Activated naive CD4-positive, alpha-beta T cell treated with anti-CD3 and anti-CD28 coated beads, Interleukin-2, amount 50 U/mL, for 24 hours (primary cell): ENCODE measurements at regions not wholly inside any gene's neighbourhood (a gene's known extent, or its start where the extent isn't known, plus 50 kb on each side); places are given as distances from the start of the nearest gene placed in this dataset.
"Not testable (repeated sequence)": the region's sequence is repeated elsewhere in the genome, so short reads cannot be mapped to it uniquely, and the experiment has no call there.

Source experiments
- H3K27ac Mint-ChIP-seq: one replicate; pipeline ENCODE4 v1.8.0; 2021; ENCODE audit warnings: mild to moderate bottlenecking, mixed read lengths
- H3K27me3 Mint-ChIP-seq: one replicate; pipeline ENCODE4 v1.8.0; 2021; ENCODE audit warnings: mixed read lengths
- H3K36me3 Mint-ChIP-seq: one replicate; pipeline ENCODE4 v1.8.0; 2021; ENCODE audit warnings: mixed read lengths
- H3K4me1 Mint-ChIP-seq: one replicate; pipeline ENCODE4 v1.8.0; 2021; ENCODE audit warnings: mixed read lengths
- H3K4me3 Mint-ChIP-seq: one replicate; pipeline ENCODE4 v1.8.0; 2021; ENCODE audit warnings: mild to moderate bottlenecking, mixed read lengths
- H3K9me3 Mint-ChIP-seq: one replicate; pipeline ENCODE4 v1.8.0; 2021; ENCODE audit warnings: mixed read lengths

DNA sequence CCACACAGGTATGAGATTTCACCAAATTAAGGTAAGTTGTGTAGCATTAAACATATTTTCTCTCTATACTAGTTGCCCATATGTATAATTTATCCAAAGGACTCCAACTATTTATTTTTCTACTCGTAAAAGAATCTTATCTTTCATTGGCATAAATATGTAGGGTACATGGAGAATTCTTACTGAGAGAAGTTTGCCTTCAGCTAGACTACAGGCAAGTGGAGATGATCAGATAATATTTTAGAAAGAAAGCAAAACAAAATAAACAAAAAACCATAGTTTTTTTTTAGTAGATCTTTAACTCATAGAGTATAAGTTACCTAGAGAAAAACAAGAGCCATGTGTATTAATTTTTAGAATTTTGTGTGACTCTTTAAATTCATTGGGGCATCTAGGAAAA, 743.1 kb upstream of the ARRDC3 start:
- no peaks in the 10 kb centered on the region for H3K27me3 Mint-ChIP-seq
- no peaks in the 10 kb centered on the region for H3K36me3 Mint-ChIP-seq
- H3K4me3 Mint-ChIP-seq: no peak overlapping the region
- H3K4me1 Mint-ChIP-seq: no peaks in the 10 kb centered on the region
- H3K9me3 Mint-ChIP-seq: no peaks in the 10 kb centered on the region
- H3K27ac Mint-ChIP-seq: no peak overlapping the region

- Mint-ChIP-seq H3K27me3 (no peaks in the 10 kb centered on the region), H3K4me1 (no peaks in the 10 kb centered on the region), H3K36me3 (no peaks in the 10 kb centered on the region), H3K9me3 (no peaks in the 10 kb centered on the region), H3K27ac (no peak overlapping the region), H3K4me3 (no peak overlapping the region)
These were observed 736.0 kb upstream of the ARRDC3 start for GRCh38 chr5:92119110-92119509.

DNA sequence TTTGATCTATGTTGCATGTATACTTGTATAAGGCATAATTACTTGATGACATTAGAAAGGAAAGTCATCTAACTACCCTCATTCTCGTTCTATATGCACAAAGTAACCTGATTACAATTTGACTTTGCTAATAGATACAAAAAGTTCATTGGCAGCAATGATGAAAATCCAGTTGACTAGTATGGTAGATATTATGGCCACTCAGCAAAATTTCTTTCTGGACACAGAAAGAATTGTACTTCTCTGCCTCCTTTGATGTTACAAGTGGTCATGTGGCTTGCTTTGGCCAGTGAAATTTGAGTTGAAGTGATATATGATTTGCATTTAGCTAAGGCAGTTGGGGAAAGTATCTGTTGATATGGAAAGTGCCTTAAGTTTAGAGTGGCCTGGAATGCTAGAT, 723.7 kb upstream of the ARRDC3 start:
- Mint-ChIP-seq H3K9me3 (no peaks in the 10 kb centered on the region), H3K36me3 (no peaks in the 10 kb centered on the region), H3K27ac (no peak overlapping the region), H3K4me1 (no peaks in the 10 kb centered on the region), H3K27me3 (no peaks in the 10 kb centered on the region), H3K4me3 (no peak overlapping the region)

GRCh38 chr5:92104126-92104525, 721.0 kb upstream of the ARRDC3 start:
- Mint-ChIP-seq H3K4me3 (no peak overlapping the region), H3K4me1 (no peaks in the 10 kb centered on the region), H3K9me3 (peaks cover 7% of the 10 kb centered on the region), H3K36me3 (no peaks in the 10 kb centered on the region), H3K27ac (no peak overlapping the region), H3K27me3 (no peaks in the 10 kb centered on the region)

DNA sequence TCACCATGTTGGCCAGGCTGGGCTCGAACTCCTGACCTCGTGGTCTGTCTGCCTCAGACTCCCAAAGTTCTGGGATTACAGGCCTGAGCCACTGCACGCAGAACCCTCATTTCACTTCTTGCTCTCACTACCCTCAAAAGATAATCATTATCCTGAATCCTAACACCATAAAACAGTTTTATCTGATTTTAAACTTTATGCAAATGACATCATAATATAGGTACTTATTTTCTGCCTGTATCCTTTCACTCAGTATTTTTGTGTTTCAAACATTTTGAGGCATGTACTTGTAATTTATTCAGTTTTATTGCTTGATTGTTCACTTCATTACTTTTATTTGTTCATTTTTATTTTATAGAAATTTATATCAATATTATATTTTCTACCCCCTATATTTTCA, 719.2 kb upstream of the ARRDC3 start:
- Mint-ChIP-seq H3K36me3 (no peaks in the 10 kb centered on the region), H3K9me3 (peaks cover 7% of the 10 kb centered on the region), H3K4me1 (no peaks in the 10 kb centered on the region), H3K27ac (no peak overlapping the region), H3K27me3 (no peaks in the 10 kb centered on the region), H3K4me3 (no peak overlapping the region)

DNA sequence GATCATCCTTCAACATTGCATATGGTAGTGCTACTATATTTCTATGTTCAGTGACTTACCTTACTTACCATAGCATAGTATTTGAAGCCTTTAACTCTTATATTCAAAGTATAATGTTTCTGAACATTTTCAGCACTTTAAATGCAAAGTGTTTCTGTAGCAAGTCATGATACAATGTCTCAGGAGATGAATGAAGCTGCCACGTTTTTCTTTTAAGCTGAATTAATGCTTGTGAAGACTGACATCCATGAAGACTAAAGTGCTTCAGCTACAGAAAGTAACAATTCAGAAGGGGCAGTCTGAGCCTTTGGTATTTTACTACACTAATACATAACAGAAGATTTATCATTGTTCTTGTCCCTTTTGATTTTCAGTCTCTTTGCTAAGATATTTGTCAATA, 709.1 kb upstream of the ARRDC3 start:
- Mint-ChIP-seq H3K27ac (no peak overlapping the region), H3K4me3 (no peak overlapping the region), H3K4me1 (no peaks in the 10 kb centered on the region), H3K9me3 (no peaks in the 10 kb centered on the region), H3K27me3 (no peaks in the 10 kb centered on the region), H3K36me3 (no peaks in the 10 kb centered on the region)

DNA sequence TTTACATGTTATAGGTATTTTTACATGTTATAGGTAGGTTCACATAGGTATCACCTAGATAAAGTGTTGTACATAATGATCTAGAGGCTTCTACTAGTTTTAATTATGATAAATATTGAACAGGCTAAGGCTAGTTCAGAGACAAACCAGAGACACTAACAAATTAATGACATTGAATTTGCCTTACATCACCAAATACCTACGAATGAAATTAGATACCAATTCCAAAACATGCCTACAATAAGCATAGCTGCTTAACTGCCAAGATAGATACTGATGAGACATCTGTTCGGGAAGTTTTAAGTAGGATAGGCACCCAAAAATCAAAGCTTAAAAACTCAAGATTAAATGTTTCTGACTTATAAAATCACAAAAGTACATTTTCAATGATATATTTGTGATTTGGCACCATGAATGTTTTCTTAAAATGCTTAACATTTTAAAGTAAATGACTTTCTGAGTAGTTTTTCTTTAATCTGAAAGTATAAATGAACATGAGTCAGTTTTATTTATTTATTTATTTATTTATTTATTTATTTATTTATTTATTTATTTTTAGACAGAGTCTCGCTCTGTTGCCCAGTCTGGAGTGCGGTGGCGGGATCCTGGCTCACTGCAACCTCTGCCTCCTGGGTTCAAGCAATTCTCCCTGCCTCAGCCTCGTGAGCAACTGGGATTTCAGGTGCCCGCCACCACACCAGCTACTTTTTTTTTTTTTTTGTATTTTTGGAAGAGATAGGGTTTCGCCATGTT, 703.1 kb upstream of the ARRDC3 start:
- H3K27me3 Mint-ChIP-seq: no peaks in the 10 kb centered on the region
- H3K4me1 Mint-ChIP-seq: no peaks in the 10 kb centered on the region
- no peak overlapping the region for H3K4me3 Mint-ChIP-seq
- no peak overlapping the region for H3K27ac Mint-ChIP-seq
- H3K36me3 Mint-ChIP-seq: no peaks in the 10 kb centered on the region
- no peaks in the 10 kb centered on the region for H3K9me3 Mint-ChIP-seq

- H3K4me3 Mint-ChIP-seq: no peak overlapping the region
- peaks cover 5% of the 10 kb centered on the region for H3K9me3 Mint-ChIP-seq
- H3K27ac Mint-ChIP-seq: no peak overlapping the region
- H3K36me3 Mint-ChIP-seq: no peaks in the 10 kb centered on the region
- no peaks in the 10 kb centered on the region for H3K4me1 Mint-ChIP-seq
- no peaks in the 10 kb centered on the region for H3K27me3 Mint-ChIP-seq
These were observed 699.0 kb upstream of the ARRDC3 start for GRCh38 chr5:92081958-92082712.

GRCh38 chr5:92070786-92071185, 687.7 kb upstream of the ARRDC3 start:
- H3K9me3 Mint-ChIP-seq: no peaks in the 10 kb centered on the region
- H3K4me1 Mint-ChIP-seq: no peaks in the 10 kb centered on the region
- no peaks in the 10 kb centered on the region for H3K27me3 Mint-ChIP-seq
- no peaks in the 10 kb centered on the region for H3K36me3 Mint-ChIP-seq
- H3K27ac Mint-ChIP-seq: no peak overlapping the region
- no peak overlapping the region for H3K4me3 Mint-ChIP-seq

- Mint-ChIP-seq H3K4me3 (no peak overlapping the region), H3K27me3 (no peaks in the 10 kb centered on the region), H3K36me3 (no peaks in the 10 kb centered on the region), H3K27ac (no peak overlapping the region), H3K9me3 (no peaks in the 10 kb centered on the region), H3K4me1 (no peaks in the 10 kb centered on the region)
These were observed 681.9 kb upstream of the ARRDC3 start for GRCh38 chr5:92064993-92065392.

GRCh38 chr5:92051741-92052140, 668.6 kb upstream of the ARRDC3 start:
- Mint-ChIP-seq H3K4me1 (no peaks in the 10 kb centered on the region), H3K9me3 (no peaks in the 10 kb centered on the region), H3K27ac (no peak overlapping the region), H3K4me3 (no peak overlapping the region), H3K36me3 (no peaks in the 10 kb centered on the region), H3K27me3 (no peaks in the 10 kb centered on the region)

- Mint-ChIP-seq H3K36me3 (no peaks in the 10 kb centered on the region), H3K4me3 (no peak overlapping the region), H3K4me1 (no peaks in the 10 kb centered on the region), H3K27me3 (no peaks in the 10 kb centered on the region), H3K9me3 (no peaks in the 10 kb centered on the region), H3K27ac (no peak overlapping the region)
These were observed 667.9 kb upstream of the ARRDC3 start for GRCh38 chr5:92050970-92051369.

GRCh38 chr5:92041911-92042660, 659.0 kb upstream of the ARRDC3 start:
- H3K27ac Mint-ChIP-seq: no peak overlapping the region
- H3K27me3 Mint-ChIP-seq: no peaks in the 10 kb centered on the region
- H3K4me3 Mint-ChIP-seq: no peak overlapping the region
- no peaks in the 10 kb centered on the region for H3K4me1 Mint-ChIP-seq
- H3K36me3 Mint-ChIP-seq: no peaks in the 10 kb centered on the region
- H3K9me3 Mint-ChIP-seq: no peaks in the 10 kb centered on the region

GRCh38 chr5:92041206-92041605, 658.1 kb upstream of the ARRDC3 start:
- H3K27me3 Mint-ChIP-seq: no peaks in the 10 kb centered on the region
- H3K4me1 Mint-ChIP-seq: no peaks in the 10 kb centered on the region
- no peak overlapping the region for H3K4me3 Mint-ChIP-seq
- H3K27ac Mint-ChIP-seq: no peak overlapping the region
- H3K9me3 Mint-ChIP-seq: no peaks in the 10 kb centered on the region
- no peaks in the 10 kb centered on the region for H3K36me3 Mint-ChIP-seq

DNA sequence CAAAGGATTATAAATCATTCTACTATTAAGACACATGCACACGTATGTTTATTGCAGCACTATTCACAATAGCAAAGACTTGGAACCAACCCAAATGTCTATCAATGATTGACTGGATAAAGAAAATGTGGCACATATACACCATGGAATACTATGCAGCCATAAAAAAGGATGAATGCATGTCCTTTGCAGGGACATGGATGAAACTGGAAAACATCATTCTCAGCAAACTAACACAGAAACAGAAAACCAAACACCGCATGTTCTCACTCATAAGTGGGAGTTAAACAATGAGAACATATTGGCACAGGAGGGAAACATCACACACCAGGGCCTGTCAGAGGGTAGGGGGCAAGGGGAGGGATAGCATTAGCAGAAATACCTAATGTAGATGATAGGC, 646.7 kb upstream of the ARRDC3 start:
- H3K36me3 Mint-ChIP-seq, H3K9me3 Mint-ChIP-seq: not testable (repeated sequence)

GRCh38 chr5:92023555-92023954, 640.4 kb upstream of the ARRDC3 start:
- no peaks in the 10 kb centered on the region for H3K4me1 Mint-ChIP-seq
- no peaks in the 10 kb centered on the region for H3K27me3 Mint-ChIP-seq
- no peak overlapping the region for H3K27ac Mint-ChIP-seq
- no peaks in the 10 kb centered on the region for H3K9me3 Mint-ChIP-seq
- H3K36me3 Mint-ChIP-seq: no peaks in the 10 kb centered on the region
- no peak overlapping the region for H3K4me3 Mint-ChIP-seq

More for the DNA sequence above, 646.7 kb upstream of the ARRDC3 start:
- H3K4me1 Mint-ChIP-seq, H3K27ac Mint-ChIP-seq, H3K27me3 Mint-ChIP-seq, H3K4me3 Mint-ChIP-seq: not testable (repeated sequence)
